Lung (tissue), 11 donors: ENCODE measurements at regions not wholly inside any gene's neighbourhood (a gene's known extent, or its start where the extent isn't known, plus 50 kb on each side); places are given as distances from the start of the nearest gene placed in this dataset.

ENCODE experiments used
- ATAC-seq: fragments of 200-7000 bp; cut with Tn5 transposase; one replicate; pipeline ENCODE4 v1.9.1; 2020; ENCODE audit warnings: moderate number of reproducible peaks; ENCODE audit not compliant: insufficient read depth, low FRiP score
- DNase-seq, 3 donors: peaks; one replicate each; pipeline ENCODE4 v3.0.0-alpha.2; 2013 to 2017
- H3K27ac ChIP-seq, 2 donors: one replicate each; pipeline ENCODE4 v1.5.1; 2013; ENCODE audit warnings: mild to moderate bottlenecking in 2 of 2, moderate library complexity in 2 of 2, control low read depth in 1 of 2, inconsistent platforms in 1 of 2, low read depth in 1 of 2, low read length in 1 of 2
- H3K27me3 ChIP-seq, 3 donors: one replicate each; pipeline ENCODE4 v1.5.1; 2013; ENCODE audit warnings: low read length in 2 of 3; ENCODE audit not compliant: control insufficient read depth in 3 of 3, insufficient read depth in 3 of 3
- H3K36me3 ChIP-seq, 4 donors: one replicate each; pipeline ENCODE4 v1.5.1; 2013; ENCODE audit warnings: low read length in 4 of 4, mild to moderate bottlenecking in 1 of 4, moderate library complexity in 1 of 4; ENCODE audit not compliant: control insufficient read depth in 4 of 4, insufficient read depth in 4 of 4
- H3K4me1 ChIP-seq, 5 donors: one replicate each; pipeline ENCODE4 v1.5.1; 2013; ENCODE audit warnings: low read length in 5 of 5, mild to moderate bottlenecking in 2 of 5, moderate library complexity in 1 of 5; ENCODE audit not compliant: control insufficient read depth in 5 of 5, insufficient read depth in 5 of 5
- H3K4me3 ChIP-seq: one replicate; pipeline ENCODE4 v1.5.1; 2013; ENCODE audit warnings: mild to moderate bottlenecking, control low read depth, moderate library complexity
- H3K9ac ChIP-seq, 2 donors: one replicate each; pipeline ENCODE4 v1.5.1; 2013; ENCODE audit warnings: low read length in 2 of 2, control low read depth in 1 of 2; ENCODE audit not compliant: insufficient read depth in 1 of 2
- H3K9me3 ChIP-seq, 4 donors: one replicate each; pipeline ENCODE4 v1.5.1; 2013; ENCODE audit warnings: low read length in 3 of 4, mild to moderate bottlenecking in 1 of 4, moderate library complexity in 1 of 4; ENCODE audit not compliant: control insufficient read depth in 4 of 4, insufficient read depth in 3 of 4
- CTCF ChIP-seq: IDR thresholded peaks from 2 replicates; pipeline ENCODE4 v1.5.1; 2012; ENCODE audit warnings: mild to moderate bottlenecking; ENCODE audit errors: control extremely low read depth, extremely low read depth
- WGBS, 2 donors: extraction: QIAGEN DNeasy Blood & Tissue Kit; methylation state at CpG; one replicate each; pipeline ENCODE4 v1.1.7; 2013; 5-methylcytosine and 5-hydroxymethylcytosine counted together
- donor health status: control.
- donor health status: control.
- donor health status: Bipolar disorder and iron deficiency.
- donor health status: healthy.
- donor health status: DM: yes; HTN: yes; CAD: no.

- 85 to 93% methylated on average over 2 of the region's 2 CpGs for WGBS, 2 donors
- Histone ChIP-seq H3K27me3 (no peaks in the 10 kb centered on the region), H3K4me3 (no peak overlapping the region), H3K27ac (no peak overlapping the region), H3K4me1 (no peaks in the 10 kb centered on the region), H3K9me3 (no peaks in the 10 kb centered on the region), H3K36me3 (no peaks in the 10 kb centered on the region), H3K9ac (no peak overlapping the region)
- no peak for DNase-seq
- TF ChIP-seq CTCF: no peak
- no peak for ATAC-seq
Observed at GRCh38 chr1:73781251-73781650, 416.7 kb downstream of the LRRIQ3 start.

DNA sequence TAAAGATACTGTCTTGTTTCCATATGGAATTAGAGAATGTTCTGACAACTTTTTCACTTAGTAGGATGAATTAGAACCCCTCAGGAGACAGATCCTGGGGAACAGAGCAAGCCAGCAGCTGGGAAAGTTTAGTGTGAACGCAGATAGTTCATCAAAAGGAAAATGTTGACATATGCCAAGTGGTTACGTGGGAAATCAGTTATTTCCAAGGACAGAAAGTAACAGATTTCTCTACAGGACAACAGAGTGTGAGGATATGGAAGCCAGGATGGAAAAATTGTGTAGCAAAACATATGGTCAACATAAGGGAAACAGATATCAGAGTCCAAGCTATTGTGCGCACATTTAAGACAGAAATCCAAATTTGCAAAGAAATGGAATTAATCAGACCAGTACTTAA lies 419.5 kb downstream of the LRRIQ3 start:
- WGBS, 2 donors: 74 to 81% methylated on average over 3 of the region's 3 CpGs

DNA sequence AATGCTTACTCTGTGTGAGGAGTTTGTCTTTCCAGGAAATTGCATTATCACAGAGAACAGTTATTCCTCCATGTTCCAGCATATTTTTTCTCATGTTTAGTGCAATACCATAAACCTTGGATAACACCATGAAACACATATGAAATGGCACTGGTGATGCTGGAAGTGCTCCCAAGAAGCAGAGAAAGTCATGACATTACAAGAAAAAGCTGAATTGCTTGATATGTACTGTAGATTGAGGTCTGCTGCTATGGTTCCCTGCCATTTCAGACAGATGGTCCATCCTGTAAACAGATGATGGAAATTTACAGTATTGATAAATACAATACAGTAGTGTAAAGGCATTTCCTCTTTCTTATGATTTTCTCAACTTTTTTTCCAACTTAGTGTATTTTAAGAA lies 422.1 kb downstream of the LRRIQ3 start:
- no peak for TF ChIP-seq CTCF
- Histone ChIP-seq H3K4me1 (no peaks in the 10 kb centered on the region), H3K36me3 (no peaks in the 10 kb centered on the region), H3K4me3 (no peak overlapping the region), H3K27ac (no peak overlapping the region), H3K9ac (no peak overlapping the region), H3K9me3 (peaks cover 0 to 3% (median 0%) of the 10 kb centered on the region in 4 donors), H3K27me3 (no peaks in the 10 kb centered on the region)
- ATAC-seq: no peak
- DNase-seq: no peak

More for the DNA sequence above, 419.5 kb downstream of the LRRIQ3 start:
- Histone ChIP-seq H3K4me3 (no peak overlapping the region), H3K9ac (no peak overlapping the region), H3K4me1 (no peaks in the 10 kb centered on the region), H3K27ac (no peak overlapping the region), H3K36me3 (no peaks in the 10 kb centered on the region), H3K27me3 (no peaks in the 10 kb centered on the region), H3K9me3 (no peaks in the 10 kb centered on the region)
- ATAC-seq: no peak
- no peak for TF ChIP-seq CTCF
- DNase-seq: no peak

- WGBS, 2 donors: 73 to 78% methylated on average over 3 of the region's 3 CpGs
- no peaks in the 10 kb centered on the region for H3K4me1 ChIP-seq
- DNase-seq: no peak
- H3K9me3 ChIP-seq: peaks cover 0 to 6% (median 0%) of the 10 kb centered on the region in 4 donors
- H3K27me3 ChIP-seq: no peaks in the 10 kb centered on the region
- H3K27ac ChIP-seq: no peak overlapping the region
- no peak overlapping the region for H3K4me3 ChIP-seq
- no peak for ATAC-seq
- TF ChIP-seq CTCF: no peak
- H3K36me3 ChIP-seq: no peaks in the 10 kb centered on the region
- H3K9ac ChIP-seq: no peak overlapping the region
Observed at GRCh38 chr1:73772941-73773340, 425.0 kb downstream of the LRRIQ3 start.
